M059J (cell line): ENCODE measurements at regions not wholly inside any gene's neighbourhood (a gene's known extent, or its start where the extent isn't known, plus 50 kb on each side); places are given as distances from the start of the nearest gene placed in this dataset.

ENCODE experiments used
- DNase-seq: peaks from one replicate; pipeline ENCODE4 v3.0.0-alpha.2; 2012; ENCODE audit warnings: low read depth

- no peak for DNase-seq
Measured at GRCh38 chr2:161571051-161571429, 53.2 kb upstream of the SLC4A10 start.
